ENCODE measurements at regions not wholly inside any gene's neighbourhood (a gene's known extent, or its start where the extent isn't known, plus 50 kb on each side); places are given as distances from the start of the nearest gene placed in this dataset.

GRCh38 chr5:135114759-135115158, 80.7 kb upstream of the PITX1 start:
- Histone ChIP-seq H3K4me1 (peaks cover 3% of the 10 kb centered on the region), H3K27ac (no peak overlapping the region)
- 87% methylated on average over 2 of the region's 2 CpGs for WGBS

GRCh38 chr5:135112008-135112725, 78.1 kb upstream of the PITX1 start:
- Histone ChIP-seq H3K4me1 (peaks cover 3% of the 10 kb centered on the region), H3K9me3 (no peaks in the 10 kb centered on the region), H3K27ac (no peak overlapping the region), H3K27me3 (no peaks in the 10 kb centered on the region), H3K4me3 (no peak overlapping the region), H3K36me3 (no peaks in the 10 kb centered on the region)
- TF ChIP-seq POLR2A (IDR thresholded peaks at IDR 0.05) (no peak), POLR2AphosphoS5 (IDR thresholded peaks at IDR 0.05) (no peak), CTCF (IDR thresholded peaks at IDR 0.05) (no peak), EP300 (IDR thresholded peaks at IDR 0.05) (no peak)
- no peak for DNase-seq (ENCODE audit: low spot score in 2 of 2)
- WGBS: 52% methylated on average over 9 of the region's 10 CpGs

More at GRCh38 chr5:135114759-135115158, 80.7 kb upstream of the PITX1 start:
- Histone ChIP-seq H3K36me3 (no peaks in the 10 kb centered on the region), H3K9me3 (no peaks in the 10 kb centered on the region), H3K4me3 (no peak overlapping the region), H3K27me3 (no peaks in the 10 kb centered on the region)
- no peak for DNase-seq (ENCODE audit: low spot score in 2 of 2)
- no peak for TF ChIP-seq POLR2A (IDR thresholded peaks at IDR 0.05)

GRCh38 chr5:135110785-135111596, 77.0 kb upstream of the PITX1 start:
- H3K4me1 ChIP-seq: peaks cover 2% of the 10 kb centered on the region
- TF ChIP-seq EP300 (IDR thresholded peaks at IDR 0.05): no peak
- TF ChIP-seq POLR2AphosphoS5 (IDR thresholded peaks at IDR 0.05): no peak
- TF ChIP-seq CTCF (IDR thresholded peaks at IDR 0.05): no peak
- TF ChIP-seq POLR2A (IDR thresholded peaks at IDR 0.05): no peak
- no peaks in the 10 kb centered on the region for H3K27me3 ChIP-seq
- DNase-seq (ENCODE audit: low spot score in 2 of 2): no peak
- no peaks in the 10 kb centered on the region for H3K36me3 ChIP-seq
- H3K4me3 ChIP-seq: no peak overlapping the region
- 54% methylated on average over 8 of the region's 11 CpGs for WGBS
- H3K9me3 ChIP-seq: no peaks in the 10 kb centered on the region
- no peak overlapping the region for H3K27ac ChIP-seq

GRCh38 chr5:135108992-135109391, 75.0 kb upstream of the PITX1 start:
- TF ChIP-seq POLR2AphosphoS5 (IDR thresholded peaks at IDR 0.05): no peak
- no peak for TF ChIP-seq CTCF (IDR thresholded peaks at IDR 0.05)
- TF ChIP-seq EP300 (IDR thresholded peaks at IDR 0.05): no peak
- TF ChIP-seq POLR2A (IDR thresholded peaks at IDR 0.05): no peak
- WGBS: no CpG with 5 or more reads among the region's 7 CpGs
- H3K4me1 ChIP-seq: no peaks in the 10 kb centered on the region

GRCh38 chr5:135108569-135108968, 74.5 kb upstream of the PITX1 start:
- no peak for DNase-seq (ENCODE audit: low spot score in 2 of 2)
- Histone ChIP-seq H3K36me3 (no peaks in the 10 kb centered on the region), H3K27me3 (no peaks in the 10 kb centered on the region), H3K4me3 (no peak overlapping the region), H3K27ac (no peak overlapping the region), H3K9me3 (no peaks in the 10 kb centered on the region), H3K4me1 (no peaks in the 10 kb centered on the region)
- WGBS: 91% methylated on average over 3 of the region's 3 CpGs
- no peak for TF ChIP-seq POLR2A (IDR thresholded peaks at IDR 0.05)

More at GRCh38 chr5:135108992-135109391, 75.0 kb upstream of the PITX1 start:
- DNase-seq (ENCODE audit: low spot score in 2 of 2): no peak
- no peak overlapping the region for H3K27ac ChIP-seq
- no peaks in the 10 kb centered on the region for H3K9me3 ChIP-seq
- no peaks in the 10 kb centered on the region for H3K27me3 ChIP-seq
- H3K4me3 ChIP-seq: no peak overlapping the region
- no peaks in the 10 kb centered on the region for H3K36me3 ChIP-seq

GRCh38 chr5:135107986-135108385, 74.0 kb upstream of the PITX1 start:
- WGBS: 84% methylated on average over 3 of the region's 3 CpGs
- H3K4me1 ChIP-seq: no peaks in the 10 kb centered on the region
- no peak for DNase-seq (ENCODE audit: low spot score in 2 of 2)

More at GRCh38 chr5:135107986-135108385, 74.0 kb upstream of the PITX1 start:
- peaks cover 2% of the 10 kb centered on the region for H3K27me3 ChIP-seq
- no peak overlapping the region for H3K4me3 ChIP-seq
- no peak for TF ChIP-seq POLR2A (IDR thresholded peaks at IDR 0.05)
- no peak for TF ChIP-seq POLR2AphosphoS5 (IDR thresholded peaks at IDR 0.05)
- TF ChIP-seq EP300 (IDR thresholded peaks at IDR 0.05): no peak
- H3K36me3 ChIP-seq: no peaks in the 10 kb centered on the region
- no peaks in the 10 kb centered on the region for H3K9me3 ChIP-seq
- no peak overlapping the region for H3K27ac ChIP-seq
